NT2/D1 (cell line): ENCODE measurements at regions not wholly inside any gene's neighbourhood (a gene's known extent, or its start where the extent isn't known, plus 50 kb on each side); places are given as distances from the start of the nearest gene placed in this dataset.

Experiments used
- SUZ12 ChIP-seq: IDR thresholded peaks from 2 replicates; pipeline ENCODE4 v1.6.1; 2011; ENCODE audit not compliant: insufficient read length, insufficient read depth; ENCODE audit errors: extremely low read depth
- YY1 ChIP-seq: IDR thresholded peaks from 2 replicates; pipeline ENCODE4 v1.6.1; 2011; ENCODE audit not compliant: insufficient read length, insufficient read depth
- ZNF274 ChIP-seq: IDR thresholded peaks from 2 replicates; pipeline ENCODE4 v1.6.1; 2011; ENCODE audit warnings: mild to moderate bottlenecking, low read depth, low read length

- no peak for TF ChIP-seq SUZ12
- no peak for TF ChIP-seq ZNF274
- TF ChIP-seq YY1: no peak
These were observed 66.9 kb downstream of the METRNL start for GRCh38 chr17:83146347-83146746.
